ENCODE measurements at regions not wholly inside any gene's neighbourhood (a gene's known extent, or its start where the extent isn't known, plus 50 kb on each side); places are given as distances from the start of the nearest gene placed in this dataset.

DNA sequence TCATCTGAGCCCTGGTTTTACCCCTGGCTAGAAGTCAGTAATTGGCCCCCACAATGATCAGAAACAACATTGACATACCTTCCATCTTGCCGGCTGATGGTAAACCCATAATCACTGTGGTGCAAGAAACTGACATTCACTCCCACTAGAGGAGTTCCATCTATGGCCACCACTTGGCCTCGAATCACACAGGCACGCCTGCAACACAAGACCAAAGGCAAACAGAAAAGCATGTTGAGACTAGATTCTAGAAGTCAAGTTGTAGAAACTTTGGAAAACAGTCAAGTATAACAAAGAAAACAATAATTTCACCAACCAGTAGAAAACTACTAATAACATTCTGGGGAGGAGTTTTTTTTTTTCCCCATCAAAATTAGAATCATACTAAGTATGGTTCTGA is 183.4 kb downstream of the SH2D1A start (continued):
- TF ChIP-seq HDAC6 (IDR thresholded peaks at IDR 0.05; ENCODE audit: low read depth, low read length) (no peak), POLR2AphosphoS5 (IDR thresholded peaks at IDR 0.05; ENCODE audit: low read depth, low read length) (no peak), SIN3A (conservative IDR thresholded peaks at IDR 0.05 in 1 of 2, IDR thresholded peaks at IDR 0.05 in 1 of 2; ENCODE audit: low read depth in 1 of 2, low read length in 2 of 2) (no peak), BACH1 (IDR thresholded peaks at IDR 0.05; ENCODE audit: low read length) (no peak), EP300 (IDR thresholded peaks at IDR 0.05; ENCODE audit: borderline replicate concordance in 1 of 2, low read depth in 2 of 2, low read length in 2 of 2) (no peak)

Data from H1 (cell line).